Gastrocnemius medialis (tissue), 4 donors: ENCODE measurements at regions not wholly inside any gene's neighbourhood (a gene's known extent, or its start where the extent isn't known, plus 50 kb on each side); places are given as distances from the start of the nearest gene placed in this dataset.

Experiments used
- ATAC-seq, 2 donors: fragments of 150-250 bp; one replicate each; pipeline ENCODE4 v1.9.1; 2016
- DNase-seq, 2 donors: peaks; one replicate each; pipeline ENCODE4 v3.0.0-alpha.2; 2019
- H3K27ac ChIP-seq, 4 donors: fragments of 200-600 bp; sonication (generic); 1 replicate in 1 of 4; 2 replicates in 3 of 4; pipeline ENCODE4 v1.5.1; 2016 to 2018; ENCODE audit warnings: mild to moderate bottlenecking in 2 of 4, moderate library complexity in 1 of 4
- H3K27me3 ChIP-seq, 3 donors: fragments of 200-600 bp; sonication (generic) in 2 of 3; 1 replicate in 1 of 3; 2 replicates in 2 of 3; pipeline versions ENCODE4 v1.5.1 to v1.6.0; 2016 to 2019; ENCODE audit warnings: mild to moderate bottlenecking in 1 of 3, moderate library complexity in 1 of 3
- H3K36me3 ChIP-seq, 2 donors: fragments of 200-600 bp; sonication (generic) in 1 of 2; one replicate each; pipeline ENCODE4 v1.5.1; 2017 to 2018
- H3K4me1 ChIP-seq, 2 donors: fragments of 200-600 bp; sonication (generic) in 1 of 2; one replicate each; pipeline ENCODE4 v1.5.1; 2016 to 2017; ENCODE audit warnings: mild to moderate bottlenecking in 2 of 2
- H3K4me3 ChIP-seq, 4 donors: fragments of 200-600 bp; sonication (generic) in 3 of 4; 1 replicate in 1 of 4; 2 replicates in 3 of 4; pipeline ENCODE4 v1.5.1; 2016 to 2019; ENCODE audit warnings: mild to moderate bottlenecking in 2 of 4
- H3K9me3 ChIP-seq, 3 donors: fragments of 200-600 bp; sonication (generic) in 2 of 3; 1 replicate in 1 of 3; 2 replicates in 2 of 3; pipeline ENCODE4 v1.5.1; 2016 to 2019
- POLR2A ChIP-seq, 2 donors: fragments of 450-650 bp; IDR thresholded peaks; one replicate each; pipeline ENCODE4 v1.6.1; 2017; ENCODE audit warnings: antibody characterized with exemption in 2 of 2, mild to moderate bottlenecking in 2 of 2, moderate library complexity in 2 of 2
- in situ Hi-C, 4 donors: fragments of 200-750 bp; cut with MboI; loops; one replicate each; pipeline versions ENCODE4 v1.15.0 to v1.8.0; 2017; ENCODE audit warnings: low sequenced_read_pairs in 4 of 4
- intact Hi-C: fragments of 100-400 bp; cut with DNase I; formaldehyde crosslinking; loops from one replicate; pipeline ENCODE4 v1.15.1; 2023; ENCODE audit warnings: low total_unique reads
- TF ChIP-seq, protein P1 (sequence below), 5 experiments: fragments of 450-650 bp in 3 of 5; fragments of 200-600 bp in 2 of 5; sonication (generic) in 2 of 5; IDR thresholded peaks in 4 of 5; conservative IDR thresholded peaks in 1 of 5; 1 replicate in 4 of 5; 2 replicates in 1 of 5; pipeline ENCODE4 v1.5.1; 2016 to 2019; ENCODE audit warnings: antibody characterized with exemption in 5 of 5, mild to moderate bottlenecking in 3 of 5, moderate library complexity in 3 of 5

DNA sequence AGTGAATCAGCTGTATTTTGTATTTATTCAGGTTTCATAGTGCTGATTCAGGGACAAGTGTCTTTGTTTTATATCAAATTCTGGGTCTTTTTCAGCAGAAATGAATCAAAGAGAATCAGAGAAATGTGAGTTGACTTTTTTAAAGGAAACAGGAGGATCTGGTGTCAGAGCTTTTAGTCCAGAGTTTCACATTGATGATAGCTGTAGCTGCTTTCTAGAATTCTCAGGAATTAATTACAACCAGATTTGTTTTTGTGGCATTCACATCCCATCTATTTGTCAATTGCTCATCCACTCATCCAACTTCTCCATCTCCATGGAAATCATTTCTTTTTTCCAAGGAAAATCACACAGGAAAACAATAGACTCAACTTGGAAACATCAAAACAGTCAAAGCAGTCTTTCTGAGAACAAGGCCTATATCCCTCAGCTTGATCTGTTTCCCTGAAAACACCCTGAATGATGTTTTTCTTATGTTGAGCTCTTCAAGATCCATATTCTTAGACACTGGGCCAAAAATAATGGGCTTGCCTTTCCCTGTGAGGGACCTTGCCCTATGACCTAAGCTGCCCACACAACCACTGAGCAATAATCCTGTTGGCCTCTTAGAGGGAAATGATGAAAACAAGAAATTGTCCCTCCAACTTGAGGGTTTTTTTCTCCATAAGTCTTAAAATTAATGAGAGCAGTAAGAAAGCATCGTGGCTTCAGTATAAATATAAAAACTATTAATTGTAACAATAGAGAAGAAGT lies 249.5 kb upstream of the FN1 start:
- ATAC-seq (no peak), DNase-seq (no peak)
- TF ChIP-seq POLR2A (IDR thresholded peaks at IDR 0.05), result no peak
- TF ChIP-seq, protein P1, sequence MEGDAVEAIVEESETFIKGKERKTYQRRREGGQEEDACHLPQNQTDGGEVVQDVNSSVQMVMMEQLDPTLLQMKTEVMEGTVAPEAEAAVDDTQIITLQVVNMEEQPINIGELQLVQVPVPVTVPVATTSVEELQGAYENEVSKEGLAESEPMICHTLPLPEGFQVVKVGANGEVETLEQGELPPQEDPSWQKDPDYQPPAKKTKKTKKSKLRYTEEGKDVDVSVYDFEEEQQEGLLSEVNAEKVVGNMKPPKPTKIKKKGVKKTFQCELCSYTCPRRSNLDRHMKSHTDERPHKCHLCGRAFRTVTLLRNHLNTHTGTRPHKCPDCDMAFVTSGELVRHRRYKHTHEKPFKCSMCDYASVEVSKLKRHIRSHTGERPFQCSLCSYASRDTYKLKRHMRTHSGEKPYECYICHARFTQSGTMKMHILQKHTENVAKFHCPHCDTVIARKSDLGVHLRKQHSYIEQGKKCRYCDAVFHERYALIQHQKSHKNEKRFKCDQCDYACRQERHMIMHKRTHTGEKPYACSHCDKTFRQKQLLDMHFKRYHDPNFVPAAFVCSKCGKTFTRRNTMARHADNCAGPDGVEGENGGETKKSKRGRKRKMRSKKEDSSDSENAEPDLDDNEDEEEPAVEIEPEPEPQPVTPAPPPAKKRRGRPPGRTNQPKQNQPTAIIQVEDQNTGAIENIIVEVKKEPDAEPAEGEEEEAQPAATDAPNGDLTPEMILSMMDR (IDR thresholded peaks at IDR 0.05 in 4 of 5, conservative IDR thresholded peaks at IDR 0.05 in 1 of 5), result no peak
- Histone ChIP-seq H3K4me3 (no peak overlapping the region), H3K36me3 (no peaks in the 10 kb centered on the region), H3K27me3 (no peaks in the 10 kb centered on the region), H3K9me3 (no peaks in the 10 kb centered on the region), H3K27ac (no peak overlapping the region), H3K4me1 (no peaks in the 10 kb centered on the region)
- in situ Hi-C loops (no loop called here), intact Hi-C loops (no loop called here)

DNA sequence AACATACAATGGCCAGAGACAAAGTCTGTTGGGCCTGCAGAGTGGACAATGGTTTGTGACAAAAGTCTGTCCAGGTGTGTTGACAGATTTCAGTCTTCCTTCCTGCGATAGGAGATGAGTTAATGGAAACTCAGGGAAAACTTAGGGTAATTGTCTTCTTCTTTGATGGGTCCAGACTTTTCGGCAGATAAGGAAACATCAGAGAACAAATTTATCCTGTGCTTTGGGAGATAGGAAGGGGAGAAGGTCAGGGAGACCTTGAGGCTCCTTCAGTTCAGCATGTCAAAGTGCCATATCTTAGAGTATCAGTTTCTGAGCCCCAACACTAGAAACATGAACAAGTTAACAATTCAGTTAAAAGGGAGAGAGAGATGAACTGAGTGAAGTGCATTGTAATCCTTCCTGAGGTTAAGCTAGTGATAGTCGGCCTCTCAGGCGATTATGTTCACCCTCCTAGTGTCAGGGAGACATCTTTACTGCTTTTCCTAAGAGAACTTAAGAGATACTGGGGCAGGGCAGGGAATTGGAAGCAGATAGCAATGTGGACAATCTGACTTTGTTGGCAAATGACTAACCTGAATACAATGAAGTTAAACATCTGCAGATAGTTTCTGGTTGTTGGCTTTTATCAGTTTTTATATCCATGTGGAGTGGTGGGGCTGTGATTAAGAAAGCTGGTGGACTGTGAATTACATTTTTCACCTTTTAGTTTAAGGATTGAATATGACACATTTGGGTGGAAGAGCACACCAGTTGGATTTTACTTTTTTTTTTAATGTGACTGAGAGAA lies 248.8 kb upstream of the FN1 start:
- DNase-seq (no peak), ATAC-seq (no peak)
- Histone ChIP-seq H3K4me3 (no peak overlapping the region), H3K9me3 (no peaks in the 10 kb centered on the region), H3K36me3 (no peaks in the 10 kb centered on the region), H3K27ac (no peak overlapping the region), H3K27me3 (no peaks in the 10 kb centered on the region), H3K4me1 (no peaks in the 10 kb centered on the region)
- no peak for TF ChIP-seq POLR2A (IDR thresholded peaks at IDR 0.05)
- TF ChIP-seq, protein P1 (IDR thresholded peaks at IDR 0.05 in 4 of 5, conservative IDR thresholded peaks at IDR 0.05 in 1 of 5), result no peak
- in situ Hi-C loops, result no loop called here
- intact Hi-C loops, result no loop called here

DNA sequence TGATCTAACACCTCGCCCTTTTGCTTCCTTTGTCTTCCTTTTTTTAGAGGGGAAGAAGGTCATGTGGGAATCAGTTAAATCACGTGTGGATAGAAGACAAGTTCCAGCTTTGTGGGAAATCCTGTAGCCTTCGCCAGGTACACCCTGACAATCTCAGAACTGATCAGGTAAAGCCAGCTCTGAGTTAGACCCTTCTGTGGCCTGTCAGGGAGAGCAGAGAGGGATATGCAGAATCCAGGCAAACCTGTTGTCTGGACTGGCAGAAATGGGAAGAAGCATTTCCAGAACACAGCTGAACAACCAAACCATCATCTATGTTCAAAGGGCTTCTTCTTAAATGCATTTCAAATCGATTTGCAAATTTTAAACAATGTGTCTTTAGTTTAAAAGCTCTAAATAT lies 247.4 kb upstream of the FN1 start:
- in situ Hi-C loops, result no loop called here
- H3K4me1 ChIP-seq, result no peaks in the 10 kb centered on the region
- no peaks in the 10 kb centered on the region for H3K27me3 ChIP-seq
- intact Hi-C loops, result no loop called here
- no peaks in the 10 kb centered on the region for H3K36me3 ChIP-seq
- H3K27ac ChIP-seq, result no peak overlapping the region
- H3K9me3 ChIP-seq, result no peaks in the 10 kb centered on the region
- DNase-seq (no peak), ATAC-seq (no peak)
- H3K4me3 ChIP-seq, result no peak overlapping the region
- TF ChIP-seq, protein P1 (IDR thresholded peaks at IDR 0.05 in 4 of 5, conservative IDR thresholded peaks at IDR 0.05 in 1 of 5), result no peak
- no peak for TF ChIP-seq POLR2A (IDR thresholded peaks at IDR 0.05)

DNA sequence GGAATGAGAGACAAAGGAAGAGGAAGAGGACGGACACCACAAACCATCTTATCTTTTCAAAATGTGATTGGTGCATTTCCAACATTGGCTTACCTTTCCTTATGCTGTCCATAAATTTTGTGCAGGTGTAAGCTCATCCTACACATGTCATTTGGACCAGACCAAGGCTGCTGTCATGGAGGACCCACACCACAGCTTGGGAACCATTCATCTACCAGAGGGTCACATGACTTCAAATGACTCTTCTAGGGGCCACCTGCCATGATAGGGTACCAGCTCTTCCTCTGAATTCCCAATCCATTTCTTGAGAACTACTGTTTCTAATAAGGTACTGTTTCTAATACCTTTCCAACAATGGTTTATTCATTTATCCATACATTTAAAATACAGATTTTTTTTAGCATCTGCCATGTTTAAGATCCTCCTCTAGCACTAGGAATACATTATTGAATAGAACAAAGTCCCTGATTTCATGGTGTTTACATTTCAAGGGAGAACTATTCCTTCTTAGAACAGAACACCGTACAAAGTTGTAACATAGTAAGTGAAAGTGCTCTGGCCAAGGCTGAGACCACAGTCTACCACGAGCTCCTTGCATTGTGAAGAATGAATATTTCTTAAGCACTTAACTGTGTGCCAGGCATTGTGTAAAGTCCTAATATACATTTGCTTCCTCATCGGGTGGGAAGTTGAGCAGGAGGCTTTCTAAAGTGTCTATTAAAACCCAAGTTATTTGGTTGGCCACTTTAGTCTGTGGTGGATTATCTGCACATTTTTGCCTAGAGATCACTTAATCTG lies 246.1 kb upstream of the FN1 start:
- H3K4me3 ChIP-seq, result no peak overlapping the region
- H3K9me3 ChIP-seq, result no peaks in the 10 kb centered on the region
- H3K27ac ChIP-seq, result no peak overlapping the region
- ATAC-seq (no peak), DNase-seq (no peak)
- no peaks in the 10 kb centered on the region for H3K36me3 ChIP-seq
- H3K4me1 ChIP-seq, result no peaks in the 10 kb centered on the region
- no peak for TF ChIP-seq POLR2A (IDR thresholded peaks at IDR 0.05)
- TF ChIP-seq, protein P1 (IDR thresholded peaks at IDR 0.05 in 4 of 5, conservative IDR thresholded peaks at IDR 0.05 in 1 of 5), result no peak
- intact Hi-C loops (no loop called here), in situ Hi-C loops (no loop called here)
- H3K27me3 ChIP-seq, result no peaks in the 10 kb centered on the region
